GM12865 (cell line): ENCODE measurements at regions not wholly inside any gene's neighbourhood (a gene's known extent, or its start where the extent isn't known, plus 50 kb on each side); places are given as distances from the start of the nearest gene placed in this dataset.
"Not testable (repeated sequence)": the region's sequence is repeated elsewhere in the genome, so short reads cannot be mapped to it uniquely, and the experiment has no call there.

Experiments used
- DNase-seq: peaks from one replicate; pipeline ENCODE4 v3.0.0; 2010; ENCODE audit warnings: low read depth
- H3K4me3 ChIP-seq: 2 replicates; pipeline ENCODE4 v1.5.1; 2011; ENCODE audit warnings: mild to moderate bottlenecking, low read depth, low read length, control low read depth
- CTCF ChIP-seq: IDR thresholded peaks from 2 replicates; pipeline ENCODE4 v1.5.1; 2011; ENCODE audit warnings: low read length, control low read depth, low read depth, inconsistent platforms; ENCODE audit not compliant: insufficient read depth; ENCODE audit errors: missing control alignments

GRCh38 chr1:30133414-30134055 is 589.9 kb downstream of the MATN1 start:
- DNase-seq: no peak
- TF ChIP-seq CTCF: no peak
- no peak overlapping the region for H3K4me3 ChIP-seq

GRCh38 chr1:30132602-30133286 is 590.6 kb downstream of the MATN1 start:
- TF ChIP-seq CTCF: no peak
- H3K4me3 ChIP-seq: no peak overlapping the region
- no peak for DNase-seq

- not testable (repeated sequence) for DNase-seq
Measured at GRCh38 chr1:30130566-30130965, 592.8 kb downstream of the MATN1 start.

GRCh38 chr1:30130099-30130498 is 593.3 kb downstream of the MATN1 start:
- no peak for DNase-seq
- no peak for TF ChIP-seq CTCF
- H3K4me3 ChIP-seq: no peak overlapping the region

More at GRCh38 chr1:30130566-30130965, 592.8 kb downstream of the MATN1 start:
- H3K4me3 ChIP-seq: not testable (repeated sequence)

GRCh38 chr1:30129421-30130055 is 593.8 kb downstream of the MATN1 start:
- TF ChIP-seq CTCF: no peak
- H3K4me3 ChIP-seq: no peak overlapping the region
- DNase-seq: no peak

GRCh38 chr1:30129001-30129408 is 594.4 kb downstream of the MATN1 start:
- no peak overlapping the region for H3K4me3 ChIP-seq
- DNase-seq: no peak
- no peak for TF ChIP-seq CTCF

- no peak overlapping the region for H3K4me3 ChIP-seq
- TF ChIP-seq CTCF: no peak
- DNase-seq: no peak
Measured at GRCh38 chr1:30126848-30127247, 596.5 kb downstream of the MATN1 start.
